CD8-positive, alpha-beta memory T cell (primary cell): ENCODE measurements at regions not wholly inside any gene's neighbourhood (a gene's known extent, or its start where the extent isn't known, plus 50 kb on each side); places are given as distances from the start of the nearest gene placed in this dataset.

Experiments used
- CTCF ChIA-PET: fragments of 350-600 bp; sonication (Branson Sonifier 250); formaldehyde crosslinking; loops from one replicate; lab custom pipeline; 2021; ENCODE audit warnings: antibody characterized with exemption; lab: Charles Lee
- POLR2A ChIA-PET: fragments of 350-600 bp; sonication (Branson Sonifier 250); formaldehyde crosslinking; loops from one replicate; lab custom pipeline; 2021; ENCODE audit warnings: antibody characterized with exemption; lab: Charles Lee
- DNase-seq, 5 donors: peaks; one replicate each; pipeline versions ENCODE4 v3.0.0 to v3.0.0-alpha.2; 2020 to 2022; ENCODE audit warnings: mixed read lengths in 1 of 5
- H3K27ac ChIP-seq: one replicate; pipeline ENCODE4 v1.7.0; 2013; ENCODE audit warnings: low read depth, mild to moderate bottlenecking, low read length, moderate library complexity
- H3K27me3 ChIP-seq: 2 replicates; pipeline ENCODE4 v1.7.0; 2013; ENCODE audit warnings: low read length, mild to moderate bottlenecking; ENCODE audit not compliant: insufficient read depth, poor library complexity, severe bottlenecking
- H3K36me3 ChIP-seq: 2 replicates; pipeline ENCODE4 v1.7.0; 2013; ENCODE audit warnings: mild to moderate bottlenecking, low read length, moderate library complexity; ENCODE audit not compliant: insufficient read depth
- H3K4me1 ChIP-seq: 2 replicates; pipeline ENCODE4 v1.7.0; 2013; ENCODE audit warnings: mild to moderate bottlenecking, low read length, moderate library complexity; ENCODE audit not compliant: insufficient read depth
- H3K4me3 ChIP-seq: 2 replicates; pipeline ENCODE4 v1.7.0; 2013; ENCODE audit warnings: mild to moderate bottlenecking, low read length
- H3K9me3 ChIP-seq: 2 replicates; pipeline ENCODE4 v1.7.0; 2013; ENCODE audit warnings: mild to moderate bottlenecking, low read length
- H3K27ac Mint-ChIP-seq, 8 donors: one replicate each; pipeline ENCODE4 v1.8.0; 2020 to 2021; ENCODE audit warnings: mixed read lengths in 8 of 8, mild to moderate bottlenecking in 6 of 8, inconsistent platforms in 3 of 8, moderate library complexity in 3 of 8
- H3K27me3 Mint-ChIP-seq, 2 donors: one replicate each; pipeline ENCODE4 v1.8.0; 2020 to 2021; ENCODE audit warnings: mixed read lengths in 2 of 2, mild to moderate bottlenecking in 1 of 2, moderate library complexity in 1 of 2
- H3K36me3 Mint-ChIP-seq, 3 donors: one replicate each; pipeline ENCODE4 v1.8.0; 2020 to 2021; ENCODE audit warnings: mixed read lengths in 3 of 3, inconsistent platforms in 1 of 3, mild to moderate bottlenecking in 1 of 3
- H3K4me1 Mint-ChIP-seq, 3 donors: one replicate each; pipeline ENCODE4 v1.8.0; 2020 to 2021; ENCODE audit warnings: mixed read lengths in 3 of 3, inconsistent platforms in 1 of 3, mild to moderate bottlenecking in 1 of 3
- H3K4me3 Mint-ChIP-seq, 7 donors: one replicate each; pipeline ENCODE4 v1.8.0; 2020 to 2021; ENCODE audit warnings: mixed read lengths in 7 of 7, mild to moderate bottlenecking in 6 of 7, moderate library complexity in 4 of 7, inconsistent platforms in 2 of 7
- H3K9me3 Mint-ChIP-seq, 5 donors: one replicate each; pipeline ENCODE4 v1.8.0; 2020 to 2022; ENCODE audit warnings: mixed read lengths in 5 of 5, mild to moderate bottlenecking in 3 of 5, moderate library complexity in 2 of 5, inconsistent platforms in 1 of 5

DNA sequence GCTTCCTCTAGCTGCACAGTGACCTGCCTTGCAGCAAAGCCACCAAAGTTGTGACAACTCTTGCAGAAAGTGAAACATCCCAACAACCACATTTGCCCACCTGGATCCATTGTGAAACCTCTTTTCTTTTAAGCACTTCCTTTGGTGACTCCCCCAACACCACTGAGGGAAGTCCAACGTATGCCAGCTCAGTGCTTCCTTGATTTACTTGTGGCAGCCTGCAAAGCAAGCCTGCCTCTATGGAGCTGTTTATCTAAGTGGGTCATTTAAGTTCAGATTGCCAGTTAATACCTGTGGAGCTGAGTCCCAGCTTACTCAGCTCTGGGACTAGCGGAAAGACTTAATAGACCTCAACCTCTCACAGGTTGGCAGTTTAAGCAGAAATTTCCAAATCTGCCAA is 230.8 kb upstream of the GHITM start:
- DNase-seq = no peak
- Histone ChIP-seq H3K36me3 (no peaks in the 10 kb centered on the region), H3K4me3 (no peak overlapping the region), H3K27ac (no peak overlapping the region), H3K9me3 (no peaks in the 10 kb centered on the region), H3K4me1 (no peaks in the 10 kb centered on the region), H3K27me3 (no peaks in the 10 kb centered on the region)
- ChIA-PET CTCF (no interaction called here), POLR2A (no interaction called here)
- Mint-ChIP-seq H3K27me3 (peaks cover 5% of the 10 kb centered on the region in 2 donors), H3K27ac (no peak overlapping the region), H3K4me1 (peaks cover 0 to 3% (median 0%) of the 10 kb centered on the region in 3 donors), H3K36me3 (no peaks in the 10 kb centered on the region), H3K4me3 (no peak overlapping the region), H3K9me3 (peaks cover 0 to 2% (median 0%) of the 10 kb centered on the region in 5 donors)

GRCh38 chr10:83909001-83909400 is 230.3 kb upstream of the GHITM start:
- H3K27ac ChIP-seq = no peak overlapping the region
- Mint-ChIP-seq H3K27me3 (peaks cover 5% of the 10 kb centered on the region in 2 donors), H3K36me3 (no peaks in the 10 kb centered on the region), H3K27ac (no peak overlapping the region), H3K4me3 (no peak overlapping the region), H3K9me3 (no peaks in the 10 kb centered on the region), H3K4me1 (peaks cover 0 to 3% (median 0%) of the 10 kb centered on the region in 3 donors)
- POLR2A ChIA-PET = no interaction called here
- no peaks in the 10 kb centered on the region for H3K9me3 ChIP-seq
- H3K4me3 ChIP-seq = no peak overlapping the region
- CTCF ChIA-PET = no interaction called here
- no peaks in the 10 kb centered on the region for H3K36me3 ChIP-seq
- no peaks in the 10 kb centered on the region for H3K27me3 ChIP-seq
- no peaks in the 10 kb centered on the region for H3K4me1 ChIP-seq
- DNase-seq = no peak

GRCh38 chr10:83915801-83916200 is 223.5 kb upstream of the GHITM start:
- no peak overlapping the region for H3K4me3 ChIP-seq
- no peaks in the 10 kb centered on the region for H3K27me3 ChIP-seq
- no peaks in the 10 kb centered on the region for H3K9me3 Mint-ChIP-seq
- no peaks in the 10 kb centered on the region for H3K9me3 ChIP-seq
- no peak overlapping the region for H3K4me3 Mint-ChIP-seq
- H3K27ac Mint-ChIP-seq = no peak overlapping the region
- H3K4me1 ChIP-seq = no peaks in the 10 kb centered on the region
- H3K27ac ChIP-seq = no peak overlapping the region
- no peak for DNase-seq
- H3K27me3 Mint-ChIP-seq = peaks cover 16 to 18% of the 10 kb centered on the region in 2 donors
- no peaks in the 10 kb centered on the region for H3K36me3 ChIP-seq
- H3K36me3 Mint-ChIP-seq = no peaks in the 10 kb centered on the region
- ChIA-PET CTCF (no interaction called here), POLR2A (no interaction called here)
- H3K4me1 Mint-ChIP-seq = peaks cover 0 to 4% (median 0%) of the 10 kb centered on the region in 3 donors

DNA sequence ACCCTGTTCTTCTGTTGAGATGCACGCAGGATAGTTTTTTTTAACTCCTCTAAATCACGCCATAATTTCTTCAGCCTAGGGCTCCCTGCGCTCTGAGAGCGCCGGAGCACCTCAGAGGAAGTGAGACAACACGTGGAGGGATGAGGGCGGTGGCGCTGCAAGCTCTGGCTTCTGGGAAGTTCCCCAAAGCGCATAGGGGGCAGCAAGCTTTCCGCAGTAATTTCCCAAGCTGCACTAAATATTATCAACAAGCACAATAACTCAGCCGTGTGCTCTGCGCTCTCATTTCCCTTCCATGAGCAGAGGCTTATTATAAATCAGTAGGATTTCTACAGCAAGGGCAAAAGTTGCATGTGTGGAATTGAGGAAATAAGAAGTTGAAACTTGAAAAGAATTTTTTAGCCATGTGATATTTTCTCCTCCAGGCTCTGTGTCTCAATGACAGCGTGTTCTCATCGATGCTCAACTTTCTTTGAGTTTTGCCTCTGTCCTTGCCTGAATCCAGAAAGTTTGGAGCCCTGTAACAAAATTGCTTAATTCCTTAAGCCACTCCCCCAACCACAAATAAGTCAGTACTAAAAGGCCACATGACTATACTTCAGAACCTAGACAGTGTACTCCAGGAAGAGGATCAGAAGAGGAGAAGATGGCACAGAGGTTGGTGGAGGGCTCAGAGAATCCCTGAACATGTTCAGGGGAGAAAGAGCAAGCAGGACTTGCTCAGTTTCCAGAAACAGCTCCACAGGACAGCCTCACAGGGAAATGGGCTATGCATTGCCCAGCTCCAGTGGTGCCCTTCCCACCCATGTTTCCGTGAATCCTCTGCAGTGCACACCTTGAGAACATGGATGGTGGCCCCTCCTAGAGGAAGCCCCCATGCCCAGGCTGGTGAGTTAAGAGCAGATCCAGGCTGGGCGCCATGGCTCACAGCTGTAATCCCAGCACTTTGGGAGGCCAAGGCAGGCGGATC is 221.5 kb upstream of the GHITM start:
- ChIA-PET POLR2A (no interaction called here), CTCF (no interaction called here)
- H3K4me3 Mint-ChIP-seq = no peak overlapping the region
- no peaks in the 10 kb centered on the region for H3K36me3 Mint-ChIP-seq
- H3K9me3 ChIP-seq = no peaks in the 10 kb centered on the region
- no peak overlapping the region for H3K4me3 ChIP-seq
- no peaks in the 10 kb centered on the region for H3K9me3 Mint-ChIP-seq
- no peaks in the 10 kb centered on the region for H3K36me3 ChIP-seq
- peaks cover 12 to 16% of the 10 kb centered on the region in 2 donors for H3K27me3 Mint-ChIP-seq
- H3K4me1 Mint-ChIP-seq = peaks cover 0 to 4% (median 0%) of the 10 kb centered on the region in 3 donors
- no peak overlapping the region for H3K27ac ChIP-seq
- H3K4me1 ChIP-seq = no peaks in the 10 kb centered on the region
- DNase-seq = no peak
- H3K27ac Mint-ChIP-seq = no peak overlapping the region
- H3K27me3 ChIP-seq = no peaks in the 10 kb centered on the region

DNA sequence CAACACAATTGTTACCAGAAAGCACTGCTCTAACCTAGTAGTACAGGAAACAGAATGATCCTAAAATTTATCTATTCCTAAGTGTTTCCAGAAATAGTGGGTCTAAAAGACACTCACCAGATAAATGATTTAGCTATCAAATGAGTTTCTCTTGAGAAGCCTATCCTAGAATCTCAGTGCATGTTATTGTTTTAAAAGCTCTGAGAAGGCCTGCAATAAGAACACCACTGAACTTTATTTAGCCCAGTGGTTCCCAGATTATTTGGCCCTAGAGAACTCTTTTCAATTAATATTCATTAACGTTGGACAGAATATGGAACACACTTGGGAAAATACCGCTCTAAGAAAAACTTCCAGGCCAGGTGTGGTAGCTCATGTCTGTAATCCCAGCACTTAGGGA is 220.1 kb upstream of the GHITM start:
- POLR2A ChIA-PET = no interaction called here
- no peak overlapping the region for H3K27ac Mint-ChIP-seq
- H3K4me1 Mint-ChIP-seq = peaks cover 0 to 4% (median 0%) of the 10 kb centered on the region in 3 donors
- Histone ChIP-seq H3K27me3 (no peaks in the 10 kb centered on the region), H3K36me3 (no peaks in the 10 kb centered on the region), H3K4me3 (no peak overlapping the region), H3K4me1 (no peaks in the 10 kb centered on the region), H3K27ac (no peak overlapping the region), H3K9me3 (no peaks in the 10 kb centered on the region)
- DNase-seq = no peak
- H3K4me3 Mint-ChIP-seq = no peak overlapping the region
- H3K36me3 Mint-ChIP-seq = no peaks in the 10 kb centered on the region
- H3K9me3 Mint-ChIP-seq = no peaks in the 10 kb centered on the region
- CTCF ChIA-PET = no interaction called here
- peaks cover 12 to 19% of the 10 kb centered on the region in 2 donors for H3K27me3 Mint-ChIP-seq

- Mint-ChIP-seq H3K36me3 (no peaks in the 10 kb centered on the region), H3K4me3 (no peak overlapping the region), H3K9me3 (no peaks in the 10 kb centered on the region), H3K4me1 (peaks cover 0 to 4% (median 0%) of the 10 kb centered on the region in 3 donors), H3K27ac (no peak overlapping the region), H3K27me3 (peaks cover 6 to 13% of the 10 kb centered on the region in 2 donors)
- ChIA-PET POLR2A (no interaction called here), CTCF (no interaction called here)
- Histone ChIP-seq H3K27ac (no peak overlapping the region), H3K9me3 (no peaks in the 10 kb centered on the region), H3K4me1 (no peaks in the 10 kb centered on the region), H3K27me3 (no peaks in the 10 kb centered on the region), H3K4me3 (no peak overlapping the region), H3K36me3 (no peaks in the 10 kb centered on the region)
- no peak for DNase-seq
Observed at GRCh38 chr10:83921984-83922860, 217.1 kb upstream of the GHITM start.

DNA sequence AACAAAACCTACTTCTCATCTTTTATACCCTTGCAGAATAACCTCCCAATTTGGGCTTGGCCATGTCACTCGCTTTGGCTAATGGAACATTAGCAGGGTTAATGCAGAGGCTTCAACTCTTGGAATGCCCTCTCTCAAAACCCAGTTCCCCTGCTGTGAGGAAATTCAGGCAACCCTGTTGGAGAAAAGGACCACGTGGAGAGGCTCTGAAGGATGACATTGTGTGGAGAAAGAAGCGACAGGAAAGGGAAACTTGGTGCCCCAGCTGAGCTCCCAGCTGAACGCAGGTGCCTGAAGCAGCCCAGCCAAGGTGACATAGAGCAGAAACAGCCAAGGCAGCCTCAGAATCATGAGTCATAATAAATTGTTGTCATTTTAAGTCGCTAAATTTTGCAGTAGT is 214.2 kb upstream of the GHITM start:
- Mint-ChIP-seq H3K4me3 (no peak overlapping the region), H3K27ac (no peak overlapping the region), H3K4me1 (no peaks in the 10 kb centered on the region), H3K9me3 (no peaks in the 10 kb centered on the region), H3K27me3 (peaks cover 2 to 6% of the 10 kb centered on the region in 2 donors), H3K36me3 (no peaks in the 10 kb centered on the region)
- Histone ChIP-seq H3K36me3 (no peaks in the 10 kb centered on the region), H3K27ac (no peak overlapping the region), H3K4me3 (no peak overlapping the region), H3K9me3 (no peaks in the 10 kb centered on the region), H3K27me3 (no peaks in the 10 kb centered on the region), H3K4me1 (no peaks in the 10 kb centered on the region)
- POLR2A ChIA-PET = no interaction called here
- DNase-seq = no peak
- CTCF ChIA-PET = no interaction called here

GRCh38 chr10:83926606-83927005 is 212.7 kb upstream of the GHITM start:
- Histone ChIP-seq H3K27me3 (no peaks in the 10 kb centered on the region), H3K36me3 (no peaks in the 10 kb centered on the region), H3K4me3 (no peak overlapping the region), H3K4me1 (no peaks in the 10 kb centered on the region), H3K27ac (no peak overlapping the region), H3K9me3 (no peaks in the 10 kb centered on the region)
- Mint-ChIP-seq H3K27me3 (peaks cover 2 to 3% of the 10 kb centered on the region in 2 donors), H3K4me3 (no peak overlapping the region), H3K27ac (no peak overlapping the region), H3K36me3 (no peaks in the 10 kb centered on the region), H3K9me3 (no peaks in the 10 kb centered on the region), H3K4me1 (no peaks in the 10 kb centered on the region)
- ChIA-PET POLR2A (no interaction called here), CTCF (no interaction called here)
- DNase-seq = no peak
